ENCODE measurements at regions not wholly inside any gene's neighbourhood (a gene's known extent, or its start where the extent isn't known, plus 50 kb on each side); places are given as distances from the start of the nearest gene placed in this dataset.

- H3K4me3 ChIP-seq (ENCODE audit: low read length): no peak overlapping the region; the same call in 1 of the 2 replicates
- peak overlapping the region; percentile 35; the same call in 1 of the 2 replicates for H3K4me2 ChIP-seq (ENCODE audit: low read depth, low read length)
- no peaks in the 10 kb centered on the region for H3K27me3 ChIP-seq (replicated peaks; ENCODE audit: insufficient read depth, low read length)
- no peaks in the 10 kb centered on the region for H3K79me2 ChIP-seq (ENCODE audit: low read length)
- H3K36me3 ChIP-seq (replicated peaks; ENCODE audit: insufficient read depth, low read length): no peaks in the 10 kb centered on the region
- no peaks in the 10 kb centered on the region for H3K9me2 ChIP-seq (replicated peaks; ENCODE audit: insufficient read depth, low read length)
- no peak for DNase-seq
- no peak overlapping the region for H2AFZ ChIP-seq (ENCODE audit: low read length)
- H3F3A ChIP-seq (ENCODE audit: insufficient read depth, low read length): no peaks in the 10 kb centered on the region
- no peaks in the 10 kb centered on the region for H3K9me3 ChIP-seq (replicated peaks; ENCODE audit: insufficient read depth, low read length)
- TF ChIP-seq EZH2 (optimal IDR thresholded peaks at IDR 0.05; ENCODE audit: low read depth, low read length): no peak
- no peak overlapping the region for H3K27ac ChIP-seq (ENCODE audit: low read length)
- no peaks in the 10 kb centered on the region for H4K20me1 ChIP-seq (ENCODE audit: insufficient read depth, low read length)
- no peak overlapping the region for H3K9ac ChIP-seq (ENCODE audit: low read length)
- H3K4me1 ChIP-seq (ENCODE audit: low read length): no peaks in the 10 kb centered on the region
Measured at GRCh38 chr1:88462096-88462487, 222.0 kb upstream of the PKN2 start.

GRCh38 chr1:88462488-88463261 is 221.4 kb upstream of the PKN2 start:
- peak overlapping the region; percentile 35; the same call in 1 of the 2 replicates for H3K4me2 ChIP-seq (ENCODE audit: low read depth, low read length)
- no peaks in the 10 kb centered on the region for H3K36me3 ChIP-seq (replicated peaks; ENCODE audit: insufficient read depth, low read length)
- H3K27ac ChIP-seq (ENCODE audit: low read length): no peak overlapping the region
- H3K79me2 ChIP-seq (ENCODE audit: low read length): no peaks in the 10 kb centered on the region
- H3K9me2 ChIP-seq (replicated peaks; ENCODE audit: insufficient read depth, low read length): no peaks in the 10 kb centered on the region
- H3F3A ChIP-seq (ENCODE audit: insufficient read depth, low read length): no peaks in the 10 kb centered on the region
- peak; percentile 30 for DNase-seq
- no peaks in the 10 kb centered on the region for H3K27me3 ChIP-seq (replicated peaks; ENCODE audit: insufficient read depth, low read length)
- H3K4me3 ChIP-seq (ENCODE audit: low read length): no peak overlapping the region; the same call in 1 of the 2 replicates
- TF ChIP-seq EZH2 (optimal IDR thresholded peaks at IDR 0.05; ENCODE audit: low read depth, low read length): no peak
- TF ChIP-seq EZH2phosphoT487 (IDR thresholded peaks at IDR 0.05; ENCODE audit: low read length): no peak
- TF ChIP-seq CTCF (IDR thresholded peaks at IDR 0.05; ENCODE audit: low read length): no peak
- H3K9ac ChIP-seq (ENCODE audit: low read length): no peak overlapping the region
- H2AFZ ChIP-seq (ENCODE audit: low read length): no peak overlapping the region
- H3K4me1 ChIP-seq (ENCODE audit: low read length): no peaks in the 10 kb centered on the region
- H4K20me1 ChIP-seq (ENCODE audit: insufficient read depth, low read length): no peaks in the 10 kb centered on the region
- H3K9me3 ChIP-seq (replicated peaks; ENCODE audit: insufficient read depth, low read length): no peaks in the 10 kb centered on the region

GRCh38 chr1:88463401-88463985 is 220.6 kb upstream of the PKN2 start:
- DNase-seq: no peak
- H3K4me2 ChIP-seq (ENCODE audit: low read depth, low read length): no peak overlapping the region
- TF ChIP-seq EZH2 (optimal IDR thresholded peaks at IDR 0.05; ENCODE audit: low read depth, low read length): no peak
- no peak for TF ChIP-seq CTCF (IDR thresholded peaks at IDR 0.05; ENCODE audit: low read length)
- no peak for TF ChIP-seq EZH2phosphoT487 (IDR thresholded peaks at IDR 0.05; ENCODE audit: low read length)

GRCh38 chr1:88466011-88466410 is 218.1 kb upstream of the PKN2 start:
- TF ChIP-seq CTCF (IDR thresholded peaks at IDR 0.05; ENCODE audit: low read length) (no peak), EZH2 (optimal IDR thresholded peaks at IDR 0.05; ENCODE audit: low read depth, low read length) (no peak), EZH2phosphoT487 (IDR thresholded peaks at IDR 0.05; ENCODE audit: low read length) (no peak)
- no peaks in the 10 kb centered on the region for H4K20me1 ChIP-seq (ENCODE audit: insufficient read depth, low read length)
- no peak for DNase-seq

More at GRCh38 chr1:88463401-88463985, 220.6 kb upstream of the PKN2 start:
- H3K4me3 ChIP-seq (ENCODE audit: low read length): no peak overlapping the region
- H4K20me1 ChIP-seq (ENCODE audit: insufficient read depth, low read length): no peaks in the 10 kb centered on the region
- H2AFZ ChIP-seq (ENCODE audit: low read length): no peak overlapping the region
- H3K27me3 ChIP-seq (replicated peaks; ENCODE audit: insufficient read depth, low read length): no peaks in the 10 kb centered on the region
- no peaks in the 10 kb centered on the region for H3F3A ChIP-seq (ENCODE audit: insufficient read depth, low read length)
- H3K36me3 ChIP-seq (replicated peaks; ENCODE audit: insufficient read depth, low read length): no peaks in the 10 kb centered on the region
- H3K9me3 ChIP-seq (replicated peaks; ENCODE audit: insufficient read depth, low read length): no peaks in the 10 kb centered on the region
- H3K27ac ChIP-seq (ENCODE audit: low read length): no peak overlapping the region
- H3K4me1 ChIP-seq (ENCODE audit: low read length): no peaks in the 10 kb centered on the region
- H3K9me2 ChIP-seq (replicated peaks; ENCODE audit: insufficient read depth, low read length): no peaks in the 10 kb centered on the region
- no peak overlapping the region for H3K9ac ChIP-seq (ENCODE audit: low read length)
- H3K79me2 ChIP-seq (ENCODE audit: low read length): no peaks in the 10 kb centered on the region

More at GRCh38 chr1:88466011-88466410, 218.1 kb upstream of the PKN2 start:
- Histone ChIP-seq H2AFZ (ENCODE audit: low read length) (no peak overlapping the region), H3K9ac (ENCODE audit: low read length) (no peak overlapping the region), H3K27ac (ENCODE audit: low read length) (no peak overlapping the region), H3K27me3 (replicated peaks; ENCODE audit: insufficient read depth, low read length) (no peaks in the 10 kb centered on the region), H3K79me2 (ENCODE audit: low read length) (no peaks in the 10 kb centered on the region), H3K4me1 (ENCODE audit: low read length) (no peaks in the 10 kb centered on the region), H3K9me2 (replicated peaks; ENCODE audit: insufficient read depth, low read length) (no peaks in the 10 kb centered on the region), H3K36me3 (replicated peaks; ENCODE audit: insufficient read depth, low read length) (no peaks in the 10 kb centered on the region), H3K4me3 (ENCODE audit: low read length) (no peak overlapping the region), H3K9me3 (replicated peaks; ENCODE audit: insufficient read depth, low read length) (no peaks in the 10 kb centered on the region), H3K4me2 (ENCODE audit: low read depth, low read length) (no peak overlapping the region), H3F3A (ENCODE audit: insufficient read depth, low read length) (no peaks in the 10 kb centered on the region)
